Ishikawa (cell line): ENCODE measurements at regions not wholly inside any gene's neighbourhood (a gene's known extent, or its start where the extent isn't known, plus 50 kb on each side); places are given as distances from the start of the nearest gene placed in this dataset.

Source experiments
- CEBPB ChIP-seq: IDR thresholded peaks from 2 replicates; pipeline ENCODE4 v1.6.1; 2012
- CREB1 ChIP-seq: IDR thresholded peaks from 2 replicates; pipeline ENCODE4 v1.6.1; 2012; ENCODE audit warnings: low read depth
- EGR1 ChIP-seq: IDR thresholded peaks from 2 replicates; pipeline ENCODE4 v1.6.1; 2012
- EP300 ChIP-seq: IDR thresholded peaks from 2 replicates; pipeline ENCODE4 v1.6.1; 2012; ENCODE audit warnings: borderline replicate concordance
- FOXM1 ChIP-seq: IDR thresholded peaks from 2 replicates; pipeline ENCODE4 v1.6.1; 2012; ENCODE audit warnings: low read depth, borderline replicate concordance
- MAX ChIP-seq: IDR thresholded peaks from 2 replicates; pipeline ENCODE4 v1.6.1; 2012
- NFIC ChIP-seq: IDR thresholded peaks from 2 replicates; pipeline ENCODE4 v1.6.1; 2012
- RAD21 ChIP-seq: IDR thresholded peaks from 2 replicates; pipeline ENCODE4 v1.6.1; 2012; ENCODE audit warnings: low read depth
- TAF1 ChIP-seq: IDR thresholded peaks from 2 replicates; pipeline ENCODE4 v1.6.1; 2012; ENCODE audit warnings: low read depth, mild to moderate bottlenecking
- TCF12 ChIP-seq: IDR thresholded peaks from 2 replicates; pipeline ENCODE4 v1.6.1; 2012; ENCODE audit warnings: low read depth
- TEAD4 ChIP-seq: IDR thresholded peaks from 2 replicates; pipeline ENCODE4 v1.6.1; 2012
- USF1 ChIP-seq: IDR thresholded peaks from 2 replicates; pipeline ENCODE4 v1.6.1; 2012
- YY1 ChIP-seq: IDR thresholded peaks from 2 replicates; pipeline ENCODE4 v1.6.1; 2012; ENCODE audit warnings: low read depth
- ZBTB7A ChIP-seq: IDR thresholded peaks from 2 replicates; pipeline ENCODE4 v1.6.1; 2012; ENCODE audit warnings: low read depth
- TF ChIP-seq, protein P1 (sequence below): IDR thresholded peaks from 2 replicates; pipeline ENCODE4 v1.6.1; 2012; ENCODE audit warnings: low read depth, mild to moderate bottlenecking

- TF ChIP-seq RAD21 (no peak), EGR1 (no peak), ZBTB7A (no peak), YY1 (no peak), TAF1 (no peak), EP300 (no peak), CREB1 (no peak), TEAD4 (no peak), TCF12 (no peak), MAX (no peak), USF1 (no peak), CEBPB (no peak), FOXM1 (no peak), NFIC (no peak)
- TF ChIP-seq, protein P1, sequence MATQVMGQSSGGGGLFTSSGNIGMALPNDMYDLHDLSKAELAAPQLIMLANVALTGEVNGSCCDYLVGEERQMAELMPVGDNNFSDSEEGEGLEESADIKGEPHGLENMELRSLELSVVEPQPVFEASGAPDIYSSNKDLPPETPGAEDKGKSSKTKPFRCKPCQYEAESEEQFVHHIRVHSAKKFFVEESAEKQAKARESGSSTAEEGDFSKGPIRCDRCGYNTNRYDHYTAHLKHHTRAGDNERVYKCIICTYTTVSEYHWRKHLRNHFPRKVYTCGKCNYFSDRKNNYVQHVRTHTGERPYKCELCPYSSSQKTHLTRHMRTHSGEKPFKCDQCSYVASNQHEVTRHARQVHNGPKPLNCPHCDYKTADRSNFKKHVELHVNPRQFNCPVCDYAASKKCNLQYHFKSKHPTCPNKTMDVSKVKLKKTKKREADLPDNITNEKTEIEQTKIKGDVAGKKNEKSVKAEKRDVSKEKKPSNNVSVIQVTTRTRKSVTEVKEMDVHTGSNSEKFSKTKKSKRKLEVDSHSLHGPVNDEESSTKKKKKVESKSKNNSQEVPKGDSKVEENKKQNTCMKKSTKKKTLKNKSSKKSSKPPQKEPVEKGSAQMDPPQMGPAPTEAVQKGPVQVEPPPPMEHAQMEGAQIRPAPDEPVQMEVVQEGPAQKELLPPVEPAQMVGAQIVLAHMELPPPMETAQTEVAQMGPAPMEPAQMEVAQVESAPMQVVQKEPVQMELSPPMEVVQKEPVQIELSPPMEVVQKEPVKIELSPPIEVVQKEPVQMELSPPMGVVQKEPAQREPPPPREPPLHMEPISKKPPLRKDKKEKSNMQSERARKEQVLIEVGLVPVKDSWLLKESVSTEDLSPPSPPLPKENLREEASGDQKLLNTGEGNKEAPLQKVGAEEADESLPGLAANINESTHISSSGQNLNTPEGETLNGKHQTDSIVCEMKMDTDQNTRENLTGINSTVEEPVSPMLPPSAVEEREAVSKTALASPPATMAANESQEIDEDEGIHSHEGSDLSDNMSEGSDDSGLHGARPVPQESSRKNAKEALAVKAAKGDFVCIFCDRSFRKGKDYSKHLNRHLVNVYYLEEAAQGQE, result no peak
These were observed 1022.9 kb downstream of the LRFN5 start for GRCh38 chr14:42629553-42629952.

- TF ChIP-seq TEAD4, result no peak
- no peak for TF ChIP-seq FOXM1
- no peak for TF ChIP-seq ZBTB7A
- TF ChIP-seq EGR1, result no peak
- TF ChIP-seq NFIC, result no peak
- TF ChIP-seq MAX, result no peak
- no peak for TF ChIP-seq TCF12
- TF ChIP-seq EP300, result no peak
- no peak for TF ChIP-seq CREB1
- TF ChIP-seq USF1, result no peak
- TF ChIP-seq, protein P1, result no peak
- no peak for TF ChIP-seq TAF1
- no peak for TF ChIP-seq YY1
- TF ChIP-seq RAD21, result no peak
- TF ChIP-seq CEBPB, result no peak
These were observed 1021.9 kb downstream of the LRFN5 start for GRCh38 chr14:42628602-42629001.

- TF ChIP-seq EP300 (no peak), TCF12 (no peak), FOXM1 (no peak)
These were observed 1020.3 kb downstream of the LRFN5 start for GRCh38 chr14:42626986-42627385.

DNA sequence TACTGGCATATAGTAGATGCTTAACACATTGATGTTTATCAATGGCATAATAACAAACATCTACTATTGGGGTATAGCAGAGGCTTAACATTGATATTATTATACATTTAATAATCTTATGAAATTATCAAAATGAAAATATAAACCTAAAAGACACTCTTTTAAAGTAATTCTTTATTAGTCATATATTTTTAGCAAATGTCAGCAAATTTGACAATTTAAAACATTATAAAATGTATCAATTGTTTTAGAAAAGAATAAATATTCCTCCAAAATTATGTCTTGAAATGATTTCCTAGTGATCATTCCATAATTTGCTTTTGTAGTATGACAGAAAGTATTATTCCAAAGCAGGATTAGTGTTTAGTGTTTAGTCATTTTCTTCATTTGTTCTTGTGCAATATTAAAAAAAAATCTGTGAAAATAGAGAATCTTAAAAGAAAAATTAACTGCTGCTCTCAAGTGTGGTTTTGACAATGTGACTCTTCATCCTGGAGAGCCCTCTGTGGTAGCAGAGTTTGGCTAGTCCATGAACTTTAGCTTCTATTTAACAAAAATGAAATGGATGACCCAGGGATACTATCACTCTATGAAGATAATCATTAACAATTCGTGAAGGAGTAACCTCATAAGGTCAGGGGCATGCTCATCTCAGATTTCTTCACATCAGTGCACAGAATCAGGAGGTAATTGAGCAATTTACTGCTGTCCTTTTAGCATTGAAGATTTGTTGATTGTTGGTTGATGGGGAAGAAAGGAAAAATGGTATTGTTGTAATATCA, 1018.5 kb downstream of the LRFN5 start:
- TF ChIP-seq CREB1 (no peak), FOXM1 (no peak), ZBTB7A (no peak), MAX (no peak), USF1 (no peak), CEBPB (no peak), NFIC (no peak), YY1 (no peak), TEAD4 (no peak), EGR1 (no peak), RAD21 (no peak), TAF1 (no peak), TCF12 (no peak), EP300 (no peak)
- TF ChIP-seq, protein P1, result no peak
